Fibroblast of mammary gland (primary cell): ENCODE measurements at regions not wholly inside any gene's neighbourhood (a gene's known extent, or its start where the extent isn't known, plus 50 kb on each side); places are given as distances from the start of the nearest gene placed in this dataset.
A peak's percentile ranks its signal among the peaks of the same experiment; 100 is the strongest.

Experiments used
- DNase-seq: peaks from one replicate; pipeline ENCODE4 v3.0.0-alpha.2; 2010; ENCODE audit warnings: low read depth
- H3K4me3 ChIP-seq: 2 replicates; pipeline ENCODE4 v1.5.1; 2011; ENCODE audit warnings: low read depth, mild to moderate bottlenecking, low read length, moderate library complexity; ENCODE audit not compliant: control insufficient read depth
- TF ChIP-seq, protein P1 (sequence below): conservative IDR thresholded peaks from 2 replicates; pipeline ENCODE4 v1.5.1; 2011; ENCODE audit warnings: low read depth, low read length, inconsistent platforms; ENCODE audit not compliant: control insufficient read depth, insufficient read depth

DNA sequence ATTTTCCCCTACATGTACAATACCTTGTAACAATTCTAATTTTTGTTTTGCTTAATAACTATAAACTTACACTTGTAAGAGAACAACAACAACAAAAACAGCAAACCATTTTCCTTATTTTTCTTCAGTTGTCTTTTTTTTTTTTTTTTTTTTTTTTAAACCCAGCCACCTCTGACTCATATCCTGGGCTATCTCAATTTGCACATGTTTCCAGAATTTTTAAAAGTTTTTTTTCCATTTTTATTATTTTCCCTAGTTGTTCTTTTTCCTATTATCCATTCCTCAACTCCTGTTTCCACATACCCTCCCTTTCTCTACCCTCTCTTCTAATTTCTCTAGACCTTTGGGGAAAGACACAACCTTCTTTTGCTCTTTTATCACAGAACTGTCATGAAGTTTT, 112.5 kb downstream of the EFEMP1 start:
- TF ChIP-seq, protein P1, sequence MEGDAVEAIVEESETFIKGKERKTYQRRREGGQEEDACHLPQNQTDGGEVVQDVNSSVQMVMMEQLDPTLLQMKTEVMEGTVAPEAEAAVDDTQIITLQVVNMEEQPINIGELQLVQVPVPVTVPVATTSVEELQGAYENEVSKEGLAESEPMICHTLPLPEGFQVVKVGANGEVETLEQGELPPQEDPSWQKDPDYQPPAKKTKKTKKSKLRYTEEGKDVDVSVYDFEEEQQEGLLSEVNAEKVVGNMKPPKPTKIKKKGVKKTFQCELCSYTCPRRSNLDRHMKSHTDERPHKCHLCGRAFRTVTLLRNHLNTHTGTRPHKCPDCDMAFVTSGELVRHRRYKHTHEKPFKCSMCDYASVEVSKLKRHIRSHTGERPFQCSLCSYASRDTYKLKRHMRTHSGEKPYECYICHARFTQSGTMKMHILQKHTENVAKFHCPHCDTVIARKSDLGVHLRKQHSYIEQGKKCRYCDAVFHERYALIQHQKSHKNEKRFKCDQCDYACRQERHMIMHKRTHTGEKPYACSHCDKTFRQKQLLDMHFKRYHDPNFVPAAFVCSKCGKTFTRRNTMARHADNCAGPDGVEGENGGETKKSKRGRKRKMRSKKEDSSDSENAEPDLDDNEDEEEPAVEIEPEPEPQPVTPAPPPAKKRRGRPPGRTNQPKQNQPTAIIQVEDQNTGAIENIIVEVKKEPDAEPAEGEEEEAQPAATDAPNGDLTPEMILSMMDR: no peak
- DNase-seq: peak; percentile 12
- no peak overlapping the region for H3K4me3 ChIP-seq

DNA sequence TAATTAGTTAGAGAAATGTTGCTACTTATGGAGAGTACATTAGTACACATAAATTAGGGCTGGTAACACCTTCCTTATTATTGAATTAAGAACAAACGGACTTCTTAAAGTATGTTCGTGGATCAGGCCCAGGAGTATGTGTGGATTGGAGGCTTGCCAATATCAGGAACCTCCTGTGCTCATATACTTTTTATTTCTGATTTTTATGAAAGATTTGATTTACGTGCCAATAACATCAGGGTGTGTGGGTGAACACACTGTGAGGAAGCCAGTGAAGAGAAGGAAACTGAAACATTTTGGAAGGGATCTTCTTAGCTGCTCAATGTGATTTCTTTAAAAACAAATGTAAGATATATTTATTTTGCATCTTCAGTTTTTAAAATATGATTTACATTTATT, 113.0 kb downstream of the EFEMP1 start:
- TF ChIP-seq, protein P1: no peak
- peak; percentile 28 for DNase-seq
- H3K4me3 ChIP-seq: no peak overlapping the region

DNA sequence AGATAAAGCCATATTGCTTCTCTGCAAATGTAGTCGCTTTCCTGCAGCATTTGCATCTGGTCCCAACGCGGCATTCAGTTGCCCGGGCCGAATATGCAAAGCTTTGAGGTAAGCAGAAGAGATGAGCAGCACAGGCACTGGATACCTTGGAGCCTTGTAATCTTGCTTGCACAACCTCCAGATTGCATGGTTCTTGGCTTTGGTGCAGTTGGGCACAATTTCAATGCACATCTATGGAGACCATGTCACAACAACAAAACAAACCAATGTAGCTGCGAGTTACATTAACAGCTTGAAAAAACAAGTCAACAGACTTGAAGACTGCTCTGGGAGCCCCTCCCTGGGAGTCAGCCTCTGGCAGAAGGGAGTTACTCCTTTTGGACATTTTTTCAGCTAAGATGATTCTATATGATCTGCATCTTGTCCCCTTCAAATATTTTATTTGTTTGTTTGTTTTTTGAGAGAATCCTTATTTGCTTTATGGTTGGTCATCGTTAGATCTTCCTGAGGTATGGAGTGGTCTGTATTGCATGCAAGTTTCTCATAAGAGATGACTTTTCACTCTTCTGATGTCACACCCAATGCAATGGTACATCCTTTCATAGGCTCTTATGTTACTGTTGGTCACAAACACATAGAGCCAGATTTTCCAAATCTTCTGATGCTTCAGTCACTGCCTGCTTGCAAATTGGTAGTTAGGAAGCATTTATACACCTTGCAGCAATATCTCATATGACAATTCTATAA, 113.5 kb downstream of the EFEMP1 start:
- H3K4me3 ChIP-seq: no peak overlapping the region
- DNase-seq: peak; percentile 85
- TF ChIP-seq, protein P1: no peak

DNA sequence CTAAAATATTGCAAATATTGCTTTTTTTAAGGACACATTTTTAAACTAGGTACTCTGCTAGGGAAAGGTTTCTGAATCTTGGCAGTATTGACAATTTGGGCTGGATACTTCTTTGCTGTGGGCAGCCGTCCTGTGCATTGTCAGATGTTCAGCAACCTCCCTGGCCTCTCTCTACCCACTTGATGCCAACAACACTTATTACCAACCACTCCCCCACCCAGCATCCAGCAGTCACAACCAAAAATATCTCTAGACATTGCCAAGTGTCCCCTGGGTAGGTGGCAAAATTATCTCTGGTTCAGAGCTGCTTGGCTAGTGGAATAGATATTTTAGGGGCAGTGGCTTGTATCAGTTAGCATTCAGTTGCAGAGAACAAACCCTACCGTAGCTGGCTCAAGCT, 114.3 kb upstream of the PNPT1 start:
- H3K4me3 ChIP-seq: no peak overlapping the region
- TF ChIP-seq, protein P1: no peak
- DNase-seq: no peak

DNA sequence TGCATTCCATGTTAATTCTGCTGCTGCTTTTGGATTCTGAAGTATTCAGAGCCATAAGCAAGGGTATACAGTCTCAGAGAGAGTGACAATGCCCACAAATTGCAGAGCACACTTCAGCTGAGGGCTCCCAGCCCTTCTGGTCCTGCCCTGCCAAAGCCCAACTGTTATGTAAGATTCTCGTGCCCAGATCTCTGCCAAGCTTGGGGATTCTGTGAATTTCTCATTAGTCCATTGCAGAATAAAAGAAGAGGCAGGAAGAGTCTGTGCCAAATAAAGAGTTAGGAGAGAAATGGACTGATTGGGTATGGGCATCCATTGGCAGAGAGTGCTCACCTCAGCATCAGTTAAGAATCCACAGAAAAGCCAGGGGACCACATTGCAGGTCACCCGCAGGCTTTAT, 112.0 kb upstream of the PNPT1 start:
- TF ChIP-seq, protein P1: no peak
- DNase-seq: no peak
- no peak overlapping the region for H3K4me3 ChIP-seq

DNA sequence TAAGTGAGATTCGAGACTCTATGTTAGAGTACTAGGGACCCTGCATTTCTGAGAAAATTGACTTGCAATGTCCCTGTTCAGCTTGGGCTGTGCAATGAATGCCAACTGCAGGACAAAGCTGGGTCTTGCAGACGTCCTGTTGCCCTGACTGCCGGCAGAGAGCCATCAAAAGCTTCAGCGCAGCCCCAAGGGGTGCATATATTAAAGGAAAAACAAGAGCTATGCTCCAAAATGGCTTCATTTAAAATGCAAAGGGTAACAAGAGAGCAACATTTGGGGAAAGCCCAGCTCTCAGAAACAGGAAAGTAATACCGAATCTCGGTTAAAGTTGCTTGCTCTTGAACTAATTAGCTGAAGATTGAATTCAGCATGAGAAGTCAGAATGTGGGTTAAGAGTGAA, 110.9 kb upstream of the PNPT1 start:
- TF ChIP-seq, protein P1: no peak
- no peak for DNase-seq
- no peak overlapping the region for H3K4me3 ChIP-seq
